ENCODE measurements at regions not wholly inside any gene's neighbourhood (a gene's known extent, or its start where the extent isn't known, plus 50 kb on each side); places are given as distances from the start of the nearest gene placed in this dataset.

DNA sequence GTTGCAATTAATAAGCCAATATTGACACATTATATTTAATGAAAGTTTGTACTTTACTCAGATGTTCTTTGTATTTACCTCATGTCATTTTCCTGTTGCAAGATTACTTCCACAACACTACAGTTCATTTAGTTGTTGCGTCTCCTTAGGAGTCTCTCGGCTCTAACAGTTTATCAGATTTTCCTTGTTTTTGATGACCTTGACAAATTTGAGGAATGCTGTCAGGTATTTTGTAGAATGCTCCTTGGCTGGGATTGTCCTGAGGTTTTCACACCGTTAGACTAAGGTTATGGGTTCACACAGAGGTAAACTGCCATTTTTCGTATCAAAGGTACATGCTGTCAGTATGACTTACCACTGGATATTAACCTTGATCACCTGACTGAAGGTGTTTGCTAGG lies 416.6 kb upstream of the TNP1 start:
- WGBS, 2 donors, result 82 to 94% methylated on average over 4 of the region's 4 CpGs
- Histone ChIP-seq H3K9me3 (ENCODE audit: control insufficient read depth in 2 of 2, insufficient read depth in 1 of 2, low read depth in 1 of 2, low read length in 1 of 2) (no peaks in the 10 kb centered on the region), H3K27me3 (ENCODE audit: control insufficient read depth in 1 of 2, insufficient read depth in 2 of 2, low read length in 2 of 2) (no peaks in the 10 kb centered on the region), H3K36me3 (ENCODE audit: control insufficient read depth in 2 of 2, insufficient read depth in 2 of 2, low read length in 1 of 2) (no peaks in the 10 kb centered on the region), H3K4me3 (ENCODE audit: low read depth in 1 of 2, low read length in 2 of 2) (no peak overlapping the region), H3K4me1 (ENCODE audit: control insufficient read depth in 2 of 2, insufficient read depth in 2 of 2, low read length in 1 of 2) (peaks cover 0 to 3% of the 10 kb centered on the region in 2 donors), H3K27ac (ENCODE audit: low read depth in 2 of 2, low read length in 1 of 2) (no peak overlapping the region)

DNA sequence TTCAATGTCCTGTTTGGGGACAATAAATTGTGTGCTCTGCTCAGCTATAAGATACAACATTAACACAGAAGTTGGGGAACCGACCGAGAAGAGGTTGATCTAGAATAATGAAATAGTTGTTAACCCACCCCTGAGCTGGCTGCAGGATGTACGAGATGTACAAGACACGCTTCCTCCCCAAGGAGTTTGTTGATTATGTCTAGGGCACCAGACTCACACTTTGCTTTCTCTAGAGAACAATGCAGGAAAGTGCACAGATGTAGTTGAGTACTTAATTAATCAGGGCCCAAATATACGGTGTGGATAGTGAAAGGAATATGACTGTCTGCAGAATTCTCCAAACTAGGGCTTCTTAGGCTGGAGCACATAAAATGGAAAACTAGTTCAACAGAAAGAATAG lies 415.2 kb upstream of the TNP1 start:
- Histone ChIP-seq H3K4me3 (ENCODE audit: low read depth in 1 of 2, low read length in 2 of 2) (no peak overlapping the region), H3K27me3 (ENCODE audit: control insufficient read depth in 1 of 2, insufficient read depth in 2 of 2, low read length in 2 of 2) (no peaks in the 10 kb centered on the region), H3K4me1 (ENCODE audit: control insufficient read depth in 2 of 2, insufficient read depth in 2 of 2, low read length in 1 of 2) (peaks cover 0 to 3% of the 10 kb centered on the region in 2 donors), H3K36me3 (ENCODE audit: control insufficient read depth in 2 of 2, insufficient read depth in 2 of 2, low read length in 1 of 2) (no peaks in the 10 kb centered on the region), H3K27ac (ENCODE audit: low read depth in 2 of 2, low read length in 1 of 2) (no peak overlapping the region), H3K9me3 (ENCODE audit: control insufficient read depth in 2 of 2, insufficient read depth in 1 of 2, low read depth in 1 of 2, low read length in 1 of 2) (no peaks in the 10 kb centered on the region)
- WGBS, 2 donors, result 79 to 81% methylated on average over 5 of the region's 5 CpGs

- H3K36me3 ChIP-seq (ENCODE audit: control insufficient read depth in 2 of 2, insufficient read depth in 2 of 2, low read length in 1 of 2), result no peaks in the 10 kb centered on the region
- WGBS, 2 donors, result 76 to 81% methylated on average over 4 of the region's 4 CpGs
- H3K4me3 ChIP-seq (ENCODE audit: low read depth in 1 of 2, low read length in 2 of 2), result no peak overlapping the region
- no peaks in the 10 kb centered on the region for H3K9me3 ChIP-seq (ENCODE audit: control insufficient read depth in 2 of 2, insufficient read depth in 1 of 2, low read depth in 1 of 2, low read length in 1 of 2)
- H3K27me3 ChIP-seq (ENCODE audit: control insufficient read depth in 1 of 2, insufficient read depth in 2 of 2, low read length in 2 of 2), result no peaks in the 10 kb centered on the region
- H3K4me1 ChIP-seq (ENCODE audit: control insufficient read depth in 2 of 2, insufficient read depth in 2 of 2, low read length in 1 of 2), result peaks cover 0 to 3% of the 10 kb centered on the region in 2 donors
- H3K27ac ChIP-seq (ENCODE audit: low read depth in 2 of 2, low read length in 1 of 2), result no peak overlapping the region
Measured at GRCh38 chr2:217274578-217274977, 414.7 kb upstream of the TNP1 start.

DNA sequence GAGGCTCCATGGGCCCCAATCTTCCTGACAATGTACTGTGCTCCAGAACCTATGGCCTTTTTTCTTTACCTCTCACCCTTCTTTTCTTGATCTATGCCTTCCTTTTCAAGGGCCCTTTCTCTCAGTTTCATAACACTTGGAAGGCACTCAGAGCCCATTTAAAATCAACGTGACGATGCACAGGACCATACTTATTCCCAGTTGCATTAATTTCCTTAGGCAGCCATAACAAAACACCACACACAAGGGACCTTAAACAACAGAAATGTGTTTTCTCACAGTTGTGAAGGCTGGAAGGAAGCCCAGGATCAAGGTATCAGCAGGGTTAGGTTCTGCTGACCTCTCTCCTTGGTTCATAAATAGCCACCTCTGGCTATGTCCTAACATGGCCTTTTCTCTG lies 414.0 kb upstream of the TNP1 start:
- WGBS, 2 donors, result 88 to 89% methylated on average over 2 of the region's 2 CpGs
- H3K27me3 ChIP-seq (ENCODE audit: control insufficient read depth in 1 of 2, insufficient read depth in 2 of 2, low read length in 2 of 2), result no peaks in the 10 kb centered on the region
- no peaks in the 10 kb centered on the region for H3K36me3 ChIP-seq (ENCODE audit: control insufficient read depth in 2 of 2, insufficient read depth in 2 of 2, low read length in 1 of 2)
- H3K4me1 ChIP-seq (ENCODE audit: control insufficient read depth in 2 of 2, insufficient read depth in 2 of 2, low read length in 1 of 2), result peaks cover 0 to 3% of the 10 kb centered on the region in 2 donors
- no peaks in the 10 kb centered on the region for H3K9me3 ChIP-seq (ENCODE audit: control insufficient read depth in 2 of 2, insufficient read depth in 1 of 2, low read depth in 1 of 2, low read length in 1 of 2)
- no peak overlapping the region for H3K4me3 ChIP-seq (ENCODE audit: low read depth in 1 of 2, low read length in 2 of 2)
- no peak overlapping the region for H3K27ac ChIP-seq (ENCODE audit: low read depth in 2 of 2, low read length in 1 of 2)

GRCh38 chr2:217273162-217273561 lies 413.3 kb upstream of the TNP1 start:
- no peaks in the 10 kb centered on the region for H3K9me3 ChIP-seq (ENCODE audit: control insufficient read depth in 2 of 2, insufficient read depth in 1 of 2, low read depth in 1 of 2, low read length in 1 of 2)
- WGBS, 2 donors, result 72 to 83% methylated on average over 4 of the region's 4 CpGs
- no peaks in the 10 kb centered on the region for H3K36me3 ChIP-seq (ENCODE audit: control insufficient read depth in 2 of 2, insufficient read depth in 2 of 2, low read length in 1 of 2)
- H3K27ac ChIP-seq (ENCODE audit: low read depth in 2 of 2, low read length in 1 of 2), result no peak overlapping the region
- no peak overlapping the region for H3K4me3 ChIP-seq (ENCODE audit: low read depth in 1 of 2, low read length in 2 of 2)
- H3K27me3 ChIP-seq (ENCODE audit: control insufficient read depth in 1 of 2, insufficient read depth in 2 of 2, low read length in 2 of 2), result no peaks in the 10 kb centered on the region
- peaks cover 0 to 3% of the 10 kb centered on the region in 2 donors for H3K4me1 ChIP-seq (ENCODE audit: control insufficient read depth in 2 of 2, insufficient read depth in 2 of 2, low read length in 1 of 2)

- no peaks in the 10 kb centered on the region for H3K4me1 ChIP-seq (ENCODE audit: control insufficient read depth in 2 of 2, insufficient read depth in 2 of 2, low read length in 1 of 2)
- H3K27ac ChIP-seq (ENCODE audit: low read depth in 2 of 2, low read length in 1 of 2), result no peak overlapping the region
- no peaks in the 10 kb centered on the region for H3K36me3 ChIP-seq (ENCODE audit: control insufficient read depth in 2 of 2, insufficient read depth in 2 of 2, low read length in 1 of 2)
- no peaks in the 10 kb centered on the region for H3K9me3 ChIP-seq (ENCODE audit: control insufficient read depth in 2 of 2, insufficient read depth in 1 of 2, low read depth in 1 of 2, low read length in 1 of 2)
- 32 to 63% methylated on average over 3 of the region's 3 CpGs for WGBS, 2 donors
- no peak overlapping the region for H3K4me3 ChIP-seq (ENCODE audit: low read depth in 1 of 2, low read length in 2 of 2)
- no peaks in the 10 kb centered on the region for H3K27me3 ChIP-seq (ENCODE audit: control insufficient read depth in 1 of 2, insufficient read depth in 2 of 2, low read length in 2 of 2)
Measured at GRCh38 chr2:217271813-217272212, 411.9 kb upstream of the TNP1 start.

DNA sequence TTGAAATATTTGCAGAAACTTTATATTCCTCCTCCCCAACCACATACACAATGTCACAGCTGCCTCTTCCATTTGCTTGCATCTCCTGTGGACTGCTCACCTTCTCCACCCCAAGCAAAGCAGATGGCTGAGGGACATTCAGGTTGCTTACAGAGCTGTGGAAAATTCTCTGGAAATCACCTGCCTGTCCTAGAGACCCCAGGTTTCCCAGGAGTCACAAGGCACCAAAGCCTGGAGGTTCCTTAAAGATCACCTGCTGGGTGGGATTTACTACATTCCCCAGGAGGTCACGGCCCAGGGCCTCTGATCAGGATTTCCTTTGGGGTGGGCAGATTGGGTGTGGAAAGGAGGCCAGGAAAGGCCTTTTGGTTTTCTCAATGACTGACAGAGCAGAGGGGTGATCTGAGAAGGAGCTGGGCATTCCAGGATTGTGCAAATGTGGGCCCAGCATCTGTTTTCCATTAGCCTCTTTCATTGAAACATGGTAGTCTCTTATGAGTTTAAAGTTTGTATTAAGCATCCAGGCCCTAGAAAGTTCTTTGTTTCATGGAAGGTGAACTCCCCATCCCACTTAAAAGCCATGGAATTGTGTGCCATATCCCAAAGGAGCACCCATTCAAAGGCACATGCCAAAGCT lies 410.7 kb upstream of the TNP1 start:
- H3K4me3 ChIP-seq (ENCODE audit: low read depth in 1 of 2, low read length in 2 of 2), result no peak overlapping the region
- H3K4me1 ChIP-seq (ENCODE audit: control insufficient read depth in 2 of 2, insufficient read depth in 2 of 2, low read length in 1 of 2), result no peaks in the 10 kb centered on the region
- 81 to 93% methylated on average over 1 of the region's 1 CpG for WGBS, 2 donors
- H3K27ac ChIP-seq (ENCODE audit: low read depth in 2 of 2, low read length in 1 of 2), result no peak overlapping the region
- H3K27me3 ChIP-seq (ENCODE audit: control insufficient read depth in 1 of 2, insufficient read depth in 2 of 2, low read length in 2 of 2), result no peaks in the 10 kb centered on the region
- H3K9me3 ChIP-seq (ENCODE audit: control insufficient read depth in 2 of 2, insufficient read depth in 1 of 2, low read depth in 1 of 2, low read length in 1 of 2), result no peaks in the 10 kb centered on the region
- H3K36me3 ChIP-seq (ENCODE audit: control insufficient read depth in 2 of 2, insufficient read depth in 2 of 2, low read length in 1 of 2), result no peaks in the 10 kb centered on the region

DNA sequence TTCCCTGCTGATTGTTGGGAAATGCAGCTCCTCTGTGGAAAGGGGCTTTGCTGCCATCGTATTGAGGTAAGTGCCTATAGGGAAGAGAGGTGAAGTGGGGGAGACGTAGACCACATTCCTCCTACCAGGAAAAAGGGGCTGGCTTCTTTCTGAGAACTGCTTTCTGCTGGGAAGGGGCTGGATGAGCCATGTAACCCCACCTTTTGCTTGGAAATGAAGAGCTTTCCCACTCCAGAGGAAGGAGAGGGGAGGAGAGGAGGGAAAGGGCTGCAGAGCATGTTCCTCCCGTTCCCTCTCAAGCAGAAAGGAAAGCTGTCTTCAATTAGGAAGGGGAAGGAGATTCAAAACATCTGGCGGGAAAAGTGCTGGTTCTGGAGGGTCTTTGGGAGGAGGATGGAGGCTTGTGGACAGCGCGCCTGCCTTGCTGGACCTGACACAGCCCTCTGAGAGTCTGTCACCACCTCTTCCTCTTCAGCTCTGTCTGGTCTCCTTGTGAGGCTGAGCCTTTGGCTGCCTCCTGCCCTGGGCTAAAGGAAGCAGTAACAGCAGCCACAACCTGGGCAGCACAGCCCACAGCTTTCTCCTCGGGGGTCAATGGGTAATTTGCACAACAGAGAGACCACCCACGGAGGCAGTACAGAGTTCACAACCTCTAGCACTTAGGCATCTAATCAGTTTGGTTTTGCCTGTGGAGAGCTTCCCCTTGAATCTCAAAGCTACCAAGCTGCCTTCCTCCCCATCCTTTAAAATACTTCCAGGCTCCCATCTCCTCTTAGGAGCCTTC lies 410.0 kb upstream of the TNP1 start:
- no peak overlapping the region for H3K4me3 ChIP-seq (ENCODE audit: low read depth in 1 of 2, low read length in 2 of 2)
- 66 to 70% methylated on average over 8 of the region's 8 CpGs for WGBS, 2 donors

DNA sequence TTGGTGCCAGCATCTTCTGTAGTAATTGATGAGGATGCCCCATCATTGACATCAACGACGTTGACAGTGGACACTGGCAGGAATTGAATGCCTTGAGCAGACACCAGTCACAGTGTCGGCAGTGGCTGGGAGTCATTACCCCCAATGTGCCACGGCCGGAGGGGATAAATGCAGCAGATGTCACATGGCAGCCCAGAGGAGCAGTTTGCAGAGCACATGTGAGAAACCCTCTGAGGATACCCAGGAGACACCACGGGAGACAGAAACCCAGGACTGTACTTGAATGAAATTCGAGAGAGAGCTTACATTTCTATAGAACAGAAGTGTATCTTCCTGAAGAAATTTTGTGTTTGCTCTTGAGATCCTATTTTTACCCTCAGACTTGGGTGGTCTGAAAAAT lies 409.1 kb upstream of the TNP1 start:
- Histone ChIP-seq H3K36me3 (ENCODE audit: control insufficient read depth in 2 of 2, insufficient read depth in 2 of 2, low read length in 1 of 2) (no peaks in the 10 kb centered on the region), H3K27ac (ENCODE audit: low read depth in 2 of 2, low read length in 1 of 2) (no peak overlapping the region), H3K27me3 (ENCODE audit: control insufficient read depth in 1 of 2, insufficient read depth in 2 of 2, low read length in 2 of 2) (no peaks in the 10 kb centered on the region), H3K4me1 (ENCODE audit: control insufficient read depth in 2 of 2, insufficient read depth in 2 of 2, low read length in 1 of 2) (no peaks in the 10 kb centered on the region), H3K9me3 (ENCODE audit: control insufficient read depth in 2 of 2, insufficient read depth in 1 of 2, low read depth in 1 of 2, low read length in 1 of 2) (no peaks in the 10 kb centered on the region), H3K4me3 (ENCODE audit: low read depth in 1 of 2, low read length in 2 of 2) (no peak overlapping the region)
- WGBS, 2 donors, result 90 to 92% methylated on average over 7 of the region's 7 CpGs

More for the DNA sequence above, 410.0 kb upstream of the TNP1 start:
- Histone ChIP-seq H3K36me3 (ENCODE audit: control insufficient read depth in 2 of 2, insufficient read depth in 2 of 2, low read length in 1 of 2) (no peaks in the 10 kb centered on the region), H3K27ac (ENCODE audit: low read depth in 2 of 2, low read length in 1 of 2) (no peak overlapping the region), H3K4me1 (ENCODE audit: control insufficient read depth in 2 of 2, insufficient read depth in 2 of 2, low read length in 1 of 2) (no peaks in the 10 kb centered on the region), H3K9me3 (ENCODE audit: control insufficient read depth in 2 of 2, insufficient read depth in 1 of 2, low read depth in 1 of 2, low read length in 1 of 2) (no peaks in the 10 kb centered on the region), H3K27me3 (ENCODE audit: control insufficient read depth in 1 of 2, insufficient read depth in 2 of 2, low read length in 2 of 2) (no peaks in the 10 kb centered on the region)

GRCh38 chr2:217267758-217268157 lies 407.9 kb upstream of the TNP1 start:
- no peaks in the 10 kb centered on the region for H3K27me3 ChIP-seq (ENCODE audit: control insufficient read depth in 1 of 2, insufficient read depth in 2 of 2, low read length in 2 of 2)
- no peak overlapping the region for H3K27ac ChIP-seq (ENCODE audit: low read depth in 2 of 2, low read length in 1 of 2)
- 87 to 91% methylated on average over 1 of the region's 1 CpG for WGBS, 2 donors

More at GRCh38 chr2:217267758-217268157, 407.9 kb upstream of the TNP1 start:
- H3K36me3 ChIP-seq (ENCODE audit: control insufficient read depth in 2 of 2, insufficient read depth in 2 of 2, low read length in 1 of 2), result no peaks in the 10 kb centered on the region
- H3K4me1 ChIP-seq (ENCODE audit: control insufficient read depth in 2 of 2, insufficient read depth in 2 of 2, low read length in 1 of 2), result no peaks in the 10 kb centered on the region
- H3K4me3 ChIP-seq (ENCODE audit: low read depth in 1 of 2, low read length in 2 of 2), result no peak overlapping the region
- H3K9me3 ChIP-seq (ENCODE audit: control insufficient read depth in 2 of 2, insufficient read depth in 1 of 2, low read depth in 1 of 2, low read length in 1 of 2), result no peaks in the 10 kb centered on the region
